ENCODE measurements at regions not wholly inside any gene's neighbourhood (a gene's known extent, or its start where the extent isn't known, plus 50 kb on each side); places are given as distances from the start of the nearest gene placed in this dataset.
"Not testable (repeated sequence)": the region's sequence is repeated elsewhere in the genome, so short reads cannot be mapped to it uniquely, and the experiment has no call there.

GRCh38 chr6:150306290-150306689, 62.5 kb upstream of the IYD start:
- no peaks in the 10 kb centered on the region for H3K27me3 ChIP-seq (ENCODE audit: control insufficient read depth, insufficient read depth, low read length)
- H3K4me3 ChIP-seq (ENCODE audit: low read depth, low read length), result no peak overlapping the region
- DNase-seq (ENCODE audit: low read depth), result no peak
- no peaks in the 10 kb centered on the region for H3K36me3 ChIP-seq (ENCODE audit: control insufficient read depth, insufficient read depth, low read length)
- TF ChIP-seq CTCF (IDR thresholded peaks at IDR 0.05; ENCODE audit: insufficient read depth, low read length, poor library complexity, severe bottlenecking), result no peak

DNA sequence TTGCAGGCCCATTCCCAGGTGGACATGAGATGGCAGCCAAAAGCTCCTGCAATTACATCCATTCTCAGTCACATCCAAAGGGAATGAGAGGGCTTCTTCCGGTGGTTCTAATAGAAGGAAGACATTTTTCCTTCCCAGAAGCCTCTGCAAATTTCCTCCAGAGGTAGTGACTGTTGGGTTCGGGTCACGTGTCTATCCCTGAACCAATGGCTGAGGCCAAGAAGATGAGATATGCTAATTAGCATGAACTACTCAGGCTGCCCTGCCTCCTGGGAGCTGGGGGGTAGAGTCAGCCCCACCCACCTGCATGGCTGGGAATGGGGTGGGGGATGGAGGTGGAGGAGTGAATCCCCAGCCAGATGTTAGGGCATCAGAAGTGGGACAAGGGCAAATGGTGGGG, 61.3 kb upstream of the IYD start:
- Histone ChIP-seq H3K36me3 (ENCODE audit: control insufficient read depth, insufficient read depth, low read length) (no peaks in the 10 kb centered on the region), H3K4me3 (ENCODE audit: low read depth, low read length) (no peak overlapping the region), H3K27me3 (ENCODE audit: control insufficient read depth, insufficient read depth, low read length) (no peaks in the 10 kb centered on the region)
- TF ChIP-seq CTCF (IDR thresholded peaks at IDR 0.05; ENCODE audit: insufficient read depth, low read length, poor library complexity, severe bottlenecking), result no peak
- no peak for DNase-seq (ENCODE audit: low read depth)

DNA sequence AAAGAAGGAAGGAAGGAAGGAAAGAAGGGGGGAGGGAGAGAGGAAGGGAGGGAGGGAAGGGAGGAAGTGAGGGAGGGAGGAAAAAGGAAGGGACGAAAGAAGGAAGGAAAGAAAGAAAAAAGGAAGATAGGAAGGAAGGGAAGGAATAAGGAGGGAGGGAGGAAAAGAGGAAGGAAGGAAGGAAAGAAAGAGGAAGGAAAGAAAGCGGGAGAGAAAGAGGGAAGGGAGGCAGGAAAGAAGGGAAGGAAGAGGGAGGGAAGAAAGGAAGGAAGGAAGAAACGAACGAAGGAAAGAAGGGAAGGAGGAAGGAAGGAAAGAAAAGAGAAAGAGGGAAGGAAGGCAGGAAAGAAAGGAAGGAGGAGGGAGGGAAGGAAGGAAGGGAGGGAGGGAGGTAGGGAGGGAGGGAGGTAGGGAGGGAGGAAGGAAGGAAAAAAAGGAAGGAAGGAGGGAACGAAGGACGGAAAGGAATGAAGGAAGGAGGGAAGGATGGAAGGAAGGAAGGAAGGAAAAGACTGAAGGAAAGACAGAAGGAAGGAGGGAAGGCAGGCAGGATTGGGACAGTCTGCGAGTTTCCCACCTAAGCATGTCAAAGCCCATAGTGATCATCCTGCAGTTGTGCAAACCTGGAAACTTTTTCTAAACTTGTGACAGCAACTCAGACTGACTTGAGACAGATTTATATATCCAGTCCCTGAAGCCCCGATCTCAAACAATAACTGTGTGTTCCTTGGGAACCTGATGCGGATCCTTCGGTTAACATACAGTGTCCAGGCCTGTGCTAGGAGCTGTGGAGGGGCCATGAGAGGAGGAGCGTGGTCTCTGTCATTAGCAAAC, 59.8 kb upstream of the IYD start:
- no peak for DNase-seq (ENCODE audit: low read depth)
- TF ChIP-seq CTCF (IDR thresholded peaks at IDR 0.05; ENCODE audit: insufficient read depth, low read length, poor library complexity, severe bottlenecking), result no peak
- Histone ChIP-seq H3K36me3 (ENCODE audit: control insufficient read depth, insufficient read depth, low read length) (no peaks in the 10 kb centered on the region), H3K27me3 (ENCODE audit: control insufficient read depth, insufficient read depth, low read length) (peaks cover 2% of the 10 kb centered on the region), H3K4me3 (ENCODE audit: low read depth, low read length) (no peak overlapping the region)

GRCh38 chr6:150310539-150310938, 58.3 kb upstream of the IYD start:
- no peak for DNase-seq (ENCODE audit: low read depth)
- Histone ChIP-seq H3K27me3 (ENCODE audit: control insufficient read depth, insufficient read depth, low read length) (peaks cover 2% of the 10 kb centered on the region), H3K4me3 (ENCODE audit: low read depth, low read length) (no peak overlapping the region), H3K36me3 (ENCODE audit: control insufficient read depth, insufficient read depth, low read length) (no peaks in the 10 kb centered on the region)
- TF ChIP-seq CTCF (IDR thresholded peaks at IDR 0.05; ENCODE audit: insufficient read depth, low read length, poor library complexity, severe bottlenecking), result no peak

DNA sequence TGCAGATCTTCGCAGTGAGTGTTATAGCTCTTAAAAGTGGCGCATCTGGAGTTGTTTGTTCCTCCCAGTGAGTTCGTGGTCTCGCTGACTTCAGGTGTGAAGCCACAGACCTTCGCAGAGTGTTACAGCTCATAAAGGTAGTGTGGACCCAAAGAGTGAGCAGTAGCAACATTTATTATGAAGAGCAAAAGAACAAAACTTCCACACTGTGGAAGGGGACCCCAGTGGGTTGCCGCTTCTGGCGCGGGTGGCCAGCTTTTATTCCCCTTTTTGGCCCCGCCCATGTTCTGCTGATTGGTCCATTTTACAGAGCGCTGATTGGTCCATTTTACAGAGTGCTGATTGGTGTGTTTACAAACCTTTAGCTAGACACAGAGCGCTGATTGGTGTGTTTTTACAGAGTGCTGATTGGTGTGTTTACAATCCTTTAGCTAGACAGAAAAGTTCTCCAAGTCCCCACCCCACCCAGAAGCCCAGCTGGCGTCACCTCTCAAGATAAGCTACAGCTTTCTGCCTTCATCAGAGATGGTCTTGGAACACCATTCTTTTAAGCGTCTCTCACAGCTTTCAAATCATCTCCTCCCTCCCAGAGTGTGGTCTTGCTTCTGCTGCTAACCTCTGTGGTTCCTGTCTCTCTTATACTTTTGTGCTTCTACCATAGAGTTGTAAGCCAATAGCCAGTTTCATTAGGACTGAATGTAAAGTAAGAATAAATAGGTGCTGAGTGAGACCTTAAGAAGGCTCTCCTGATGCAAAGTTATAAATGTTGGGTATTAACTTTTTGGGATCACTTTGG, 57.5 kb upstream of the IYD start:
- not testable (repeated sequence) for H3K27me3 ChIP-seq (ENCODE audit: control insufficient read depth, insufficient read depth, low read length); H3K4me3 ChIP-seq (ENCODE audit: low read depth, low read length); DNase-seq (ENCODE audit: low read depth); H3K36me3 ChIP-seq (ENCODE audit: control insufficient read depth, insufficient read depth, low read length)

DNA sequence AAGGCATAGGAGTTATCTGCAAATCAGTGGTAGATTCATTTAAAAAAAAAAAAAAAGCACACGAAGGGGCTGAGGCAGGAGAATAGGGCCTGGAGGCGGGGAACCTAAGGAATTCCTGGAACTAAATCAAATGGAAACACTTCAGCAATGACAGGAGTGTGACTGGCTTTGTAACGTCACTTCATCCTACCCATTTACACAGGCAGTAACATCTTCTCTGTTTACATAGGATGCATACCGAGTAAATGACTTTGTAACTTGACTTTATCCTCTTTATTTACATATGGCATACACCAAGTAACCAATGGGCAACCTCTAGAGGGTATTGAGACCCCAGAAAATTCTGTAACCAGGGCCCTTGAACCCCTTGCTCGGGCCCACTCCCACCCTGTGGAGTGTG, 56.4 kb upstream of the IYD start:
- Histone ChIP-seq H3K36me3 (ENCODE audit: control insufficient read depth, insufficient read depth, low read length) (no peaks in the 10 kb centered on the region), H3K27me3 (ENCODE audit: control insufficient read depth, insufficient read depth, low read length) (peaks cover 2% of the 10 kb centered on the region), H3K4me3 (ENCODE audit: low read depth, low read length) (no peak overlapping the region)
- no peak for TF ChIP-seq CTCF (IDR thresholded peaks at IDR 0.05; ENCODE audit: insufficient read depth, low read length, poor library complexity, severe bottlenecking)
- DNase-seq (ENCODE audit: low read depth), result no peak
